ENCODE measurements at regions not wholly inside any gene's neighbourhood (a gene's known extent, or its start where the extent isn't known, plus 50 kb on each side); places are given as distances from the start of the nearest gene placed in this dataset.

DNA sequence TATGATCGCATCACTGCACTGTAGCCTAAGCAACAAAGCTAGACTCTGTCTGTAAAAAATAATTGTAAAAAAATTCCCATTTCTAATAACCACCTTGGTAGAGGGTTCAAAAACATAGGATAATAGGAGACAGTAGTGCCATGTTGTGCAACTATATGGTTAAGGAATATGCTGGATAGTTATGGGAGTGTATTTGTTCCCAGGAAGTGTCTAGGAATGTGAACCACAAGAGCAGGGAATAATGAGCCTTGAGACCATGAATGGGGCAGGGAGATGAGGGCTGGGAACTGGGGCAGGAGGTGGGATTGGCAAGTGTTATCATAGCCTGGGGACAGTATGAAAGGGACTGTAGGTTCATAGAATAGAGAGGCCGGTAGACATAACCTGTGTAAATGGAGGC is 50.4 kb downstream of the RUSC2 start:
- H3K79me2 ChIP-seq (ENCODE audit: low read depth), result no peaks in the 10 kb centered on the region
- H3K36me3 ChIP-seq (ENCODE audit: low read depth), result no peaks in the 10 kb centered on the region
- TF ChIP-seq, protein P1, sequence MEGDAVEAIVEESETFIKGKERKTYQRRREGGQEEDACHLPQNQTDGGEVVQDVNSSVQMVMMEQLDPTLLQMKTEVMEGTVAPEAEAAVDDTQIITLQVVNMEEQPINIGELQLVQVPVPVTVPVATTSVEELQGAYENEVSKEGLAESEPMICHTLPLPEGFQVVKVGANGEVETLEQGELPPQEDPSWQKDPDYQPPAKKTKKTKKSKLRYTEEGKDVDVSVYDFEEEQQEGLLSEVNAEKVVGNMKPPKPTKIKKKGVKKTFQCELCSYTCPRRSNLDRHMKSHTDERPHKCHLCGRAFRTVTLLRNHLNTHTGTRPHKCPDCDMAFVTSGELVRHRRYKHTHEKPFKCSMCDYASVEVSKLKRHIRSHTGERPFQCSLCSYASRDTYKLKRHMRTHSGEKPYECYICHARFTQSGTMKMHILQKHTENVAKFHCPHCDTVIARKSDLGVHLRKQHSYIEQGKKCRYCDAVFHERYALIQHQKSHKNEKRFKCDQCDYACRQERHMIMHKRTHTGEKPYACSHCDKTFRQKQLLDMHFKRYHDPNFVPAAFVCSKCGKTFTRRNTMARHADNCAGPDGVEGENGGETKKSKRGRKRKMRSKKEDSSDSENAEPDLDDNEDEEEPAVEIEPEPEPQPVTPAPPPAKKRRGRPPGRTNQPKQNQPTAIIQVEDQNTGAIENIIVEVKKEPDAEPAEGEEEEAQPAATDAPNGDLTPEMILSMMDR (conservative IDR thresholded peaks at IDR 0.05), result no peak
- no peak for TF ChIP-seq EZH2 (IDR thresholded peaks at IDR 0.05; ENCODE audit: low read depth)
- H3K27me3 ChIP-seq (ENCODE audit: insufficient read depth, low read depth), result no peaks in the 10 kb centered on the region
- DNase-seq, result no peak
- POLR2A ChIA-PET (ENCODE audit: unreplicated experiment), result no interaction called here
- no peaks in the 10 kb centered on the region for H3K9me2 ChIP-seq (ENCODE audit: insufficient read depth)
- no TSS peak for BruUV-seq (replicated peaks)
- no peak overlapping the region for H3K4me3 ChIP-seq
- no peaks in the 10 kb centered on the region for H3F3A ChIP-seq (ENCODE audit: insufficient read depth, low read depth)
- H3K27ac ChIP-seq, result no peak overlapping the region
- intact Hi-C loops (cut with micrococcal nuclease; ENCODE audit: unreplicated experiment), result no loop called here
- CTCF ChIA-PET, result no interaction called here
- H3K4me2 ChIP-seq, result no peak overlapping the region
- H2AFZ ChIP-seq, result no peak overlapping the region
- no peaks in the 10 kb centered on the region for H3K9me3 ChIP-seq (ENCODE audit: insufficient read depth, low read depth)
- H4K20me1 ChIP-seq (ENCODE audit: insufficient read depth), result no peaks in the 10 kb centered on the region
- no peaks in the 10 kb centered on the region for H3K4me1 ChIP-seq (replicated peaks; ENCODE audit: insufficient read depth)

DNA sequence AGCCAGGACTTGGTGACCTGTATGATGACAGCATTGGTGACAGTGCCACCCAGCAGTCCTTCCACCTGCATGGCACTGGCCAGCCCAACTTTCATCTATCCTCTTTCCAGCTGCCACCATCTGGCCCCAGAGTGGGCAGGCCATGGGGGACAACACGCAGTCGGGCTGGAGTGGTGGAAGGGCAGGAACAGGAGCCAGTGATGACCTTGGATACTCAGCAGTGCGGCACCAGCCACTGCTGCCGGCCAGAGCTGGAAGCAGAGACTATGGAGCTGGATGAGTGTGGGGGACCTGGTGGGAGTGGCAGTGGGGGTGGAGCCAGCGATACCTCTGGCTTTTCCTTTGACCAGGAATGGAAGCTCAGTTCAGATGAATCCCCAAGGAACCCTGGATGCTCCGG is 56.9 kb downstream of the RUSC2 start:
- ChIA-PET POLR2A (ENCODE audit: unreplicated experiment) (interaction anchor here (0.6 kb wide), 1 partner anchor 1652 kb away, joined by 5 read pairs; no protein-coding TSS in a partner anchor), CTCF (interaction anchor here (0.6 kb wide), 1 partner anchor 66 kb away, joined by 4 read pairs; no protein-coding TSS in a partner anchor)
- Histone ChIP-seq H3K36me3 (ENCODE audit: low read depth) (no peaks in the 10 kb centered on the region), H3K9me3 (ENCODE audit: insufficient read depth, low read depth) (no peaks in the 10 kb centered on the region), H3K79me2 (ENCODE audit: low read depth) (no peaks in the 10 kb centered on the region), H4K20me1 (ENCODE audit: insufficient read depth) (no peaks in the 10 kb centered on the region), H3K4me1 (replicated peaks; ENCODE audit: insufficient read depth) (no peaks in the 10 kb centered on the region), H3F3A (ENCODE audit: insufficient read depth, low read depth) (no peaks in the 10 kb centered on the region), H3K4me2 (no peak overlapping the region), H3K27me3 (ENCODE audit: insufficient read depth, low read depth) (no peaks in the 10 kb centered on the region), H2AFZ (no peak overlapping the region), H3K4me3 (no peak overlapping the region), H3K27ac (no peak overlapping the region), H3K9me2 (ENCODE audit: insufficient read depth) (no peaks in the 10 kb centered on the region)
- intact Hi-C loops (cut with micrococcal nuclease; ENCODE audit: unreplicated experiment), result no loop called here
- BruUV-seq (replicated peaks), result no TSS peak
- DNase-seq, result no peak
- TF ChIP-seq, protein P1 (conservative IDR thresholded peaks at IDR 0.05), result no peak
- no peak for TF ChIP-seq EZH2 (IDR thresholded peaks at IDR 0.05; ENCODE audit: low read depth)

DNA sequence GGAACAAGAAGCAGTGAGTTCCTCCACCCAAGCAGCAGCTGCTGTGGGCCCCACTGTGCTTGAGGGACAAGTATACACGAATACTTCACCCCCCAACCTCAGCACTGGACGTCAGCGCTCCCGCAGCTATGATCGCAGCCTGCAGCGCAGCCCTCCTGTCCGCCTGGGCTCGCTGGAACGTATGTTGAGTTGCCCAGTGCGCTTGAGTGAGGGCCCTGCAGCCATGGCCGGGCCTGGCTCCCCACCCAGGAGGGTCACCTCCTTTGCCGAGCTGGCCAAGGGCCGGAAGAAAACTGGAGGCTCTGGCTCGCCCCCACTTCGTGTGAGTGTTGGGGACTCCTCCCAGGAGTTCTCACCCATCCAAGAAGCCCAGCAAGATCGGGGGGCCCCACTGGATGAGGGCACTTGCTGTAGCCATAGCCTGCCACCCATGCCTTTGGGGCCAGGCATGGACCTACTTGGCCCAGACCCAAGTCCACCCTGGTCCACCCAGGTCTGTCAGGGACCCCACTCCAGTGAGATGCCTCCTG is 57.1 kb upstream of the TESK1 start:
- TF ChIP-seq, protein P1 (conservative IDR thresholded peaks at IDR 0.05), result no peak
- ChIA-PET CTCF (no interaction called here), POLR2A (ENCODE audit: unreplicated experiment) (no interaction called here)
- Histone ChIP-seq H3K79me2 (ENCODE audit: low read depth) (no peaks in the 10 kb centered on the region), H3K9me3 (ENCODE audit: insufficient read depth, low read depth) (no peaks in the 10 kb centered on the region), H2AFZ (no peak overlapping the region), H3K4me1 (replicated peaks; ENCODE audit: insufficient read depth) (no peaks in the 10 kb centered on the region), H3K9me2 (ENCODE audit: insufficient read depth) (no peaks in the 10 kb centered on the region), H4K20me1 (ENCODE audit: insufficient read depth) (no peaks in the 10 kb centered on the region), H3K27ac (no peak overlapping the region), H3K4me2 (no peak overlapping the region), H3K4me3 (no peak overlapping the region), H3K27me3 (ENCODE audit: insufficient read depth, low read depth) (no peaks in the 10 kb centered on the region), H3F3A (ENCODE audit: insufficient read depth, low read depth) (no peaks in the 10 kb centered on the region), H3K36me3 (ENCODE audit: low read depth) (no peaks in the 10 kb centered on the region)
- no TSS peak for BruUV-seq (replicated peaks)
- intact Hi-C loops (cut with micrococcal nuclease; ENCODE audit: unreplicated experiment), result no loop called here
- DNase-seq, result no peak

Measured in PC-9 (cell line).